ENCODE measurements at regions not wholly inside any gene's neighbourhood (a gene's known extent, or its start where the extent isn't known, plus 50 kb on each side); places are given as distances from the start of the nearest gene placed in this dataset.

DNA sequence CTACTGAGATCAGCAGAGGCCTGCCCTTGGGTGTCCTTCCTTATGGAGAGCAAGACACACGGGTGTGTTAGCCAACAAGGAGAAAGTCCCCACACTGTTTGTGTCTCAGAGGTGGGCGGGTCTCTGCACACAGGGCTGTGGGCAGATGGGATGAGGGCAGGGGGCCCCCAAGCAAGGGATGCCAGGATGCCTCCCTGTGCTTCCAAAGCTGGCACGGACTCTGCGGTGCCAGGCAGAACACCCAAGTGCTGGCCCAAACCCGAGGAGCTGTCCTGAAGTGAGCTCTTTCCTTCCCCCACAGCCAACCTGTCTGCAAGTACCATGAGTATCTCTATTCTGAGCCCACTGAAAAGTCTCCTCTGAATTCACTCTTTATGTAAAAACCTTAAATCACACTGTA is 273.3 kb downstream of the CTTN start:
- peaks cover 43% of the 10 kb centered on the region for H3K27me3 Mint-ChIP-seq (ENCODE audit: low read depth)
- peaks cover 10% of the 10 kb centered on the region for H3K36me3 Mint-ChIP-seq (ENCODE audit: low read depth)
- no peaks in the 10 kb centered on the region for H3K9me3 Mint-ChIP-seq
- no peaks in the 10 kb centered on the region for H3K4me1 Mint-ChIP-seq
- TF ChIP-seq CTCF (IDR thresholded peaks at IDR 0.05; ENCODE audit: unreplicated experiment in 3 of 3) = no peak
- no peak overlapping the region for H3K4me3 Mint-ChIP-seq
- H3K27ac Mint-ChIP-seq = no peak overlapping the region

DNA sequence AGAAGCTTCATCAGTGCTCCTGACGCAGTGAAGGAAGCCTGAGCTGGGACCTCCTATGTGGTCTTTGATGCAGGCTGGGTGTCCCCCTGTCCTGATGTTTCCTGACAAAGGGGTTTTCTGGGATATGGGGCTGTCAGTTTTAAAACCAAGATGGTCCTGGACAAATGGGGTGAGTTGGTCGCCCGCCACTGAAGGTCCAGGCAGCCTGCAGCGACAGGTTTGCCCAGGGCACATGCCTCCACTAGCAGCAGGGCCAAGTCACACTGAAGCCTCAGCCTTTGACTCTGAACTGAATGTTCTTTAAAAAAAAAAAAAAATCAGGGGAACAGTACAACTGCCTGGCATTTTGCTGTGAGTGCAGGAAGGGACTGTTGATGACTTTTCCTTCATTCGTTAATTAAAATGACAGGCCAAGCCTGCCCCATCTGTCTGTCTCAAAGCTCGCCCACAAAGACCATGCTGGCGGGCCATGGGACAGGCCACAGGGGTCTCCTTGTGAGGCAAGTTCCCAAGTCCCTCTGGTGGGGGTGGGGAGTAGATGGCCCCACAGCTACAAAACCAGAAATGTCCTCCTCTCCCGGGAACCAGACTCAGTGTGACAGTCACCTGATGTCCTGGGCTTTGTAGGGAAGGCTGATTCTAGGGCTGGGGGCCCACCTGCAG is 274.8 kb downstream of the CTTN start:
- H3K9me3 Mint-ChIP-seq = no peaks in the 10 kb centered on the region

DNA sequence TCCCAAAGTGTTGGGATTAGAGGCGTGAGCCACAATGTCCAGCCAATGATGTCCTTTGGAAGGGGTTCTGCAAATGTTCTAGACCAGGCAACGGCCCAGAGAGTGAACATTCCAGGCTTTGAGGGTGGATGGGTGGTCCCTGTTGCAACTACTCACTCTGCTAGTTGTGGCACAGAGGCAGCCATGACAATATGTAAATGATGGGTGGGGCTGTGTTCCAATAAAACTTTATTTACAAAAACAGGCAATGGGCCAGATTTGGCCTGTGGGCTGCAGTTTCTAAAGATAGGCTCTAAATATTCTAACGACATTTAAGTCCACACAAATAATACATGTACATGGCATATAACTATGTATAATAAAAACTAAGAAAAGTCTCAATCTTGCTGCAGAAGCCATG is 276.3 kb downstream of the CTTN start:
- peaks cover 25% of the 10 kb centered on the region for H3K27me3 Mint-ChIP-seq (ENCODE audit: low read depth)
- no peaks in the 10 kb centered on the region for H3K4me1 Mint-ChIP-seq

More for the DNA sequence above, 274.8 kb downstream of the CTTN start:
- H3K27ac Mint-ChIP-seq = no peak overlapping the region
- peaks cover 36% of the 10 kb centered on the region for H3K27me3 Mint-ChIP-seq (ENCODE audit: low read depth)
- peaks cover 4% of the 10 kb centered on the region for H3K36me3 Mint-ChIP-seq (ENCODE audit: low read depth)
- no peak for TF ChIP-seq CTCF (IDR thresholded peaks at IDR 0.05; ENCODE audit: unreplicated experiment in 3 of 3)
- no peaks in the 10 kb centered on the region for H3K4me1 Mint-ChIP-seq
- H3K4me3 Mint-ChIP-seq = no peak overlapping the region

DNA sequence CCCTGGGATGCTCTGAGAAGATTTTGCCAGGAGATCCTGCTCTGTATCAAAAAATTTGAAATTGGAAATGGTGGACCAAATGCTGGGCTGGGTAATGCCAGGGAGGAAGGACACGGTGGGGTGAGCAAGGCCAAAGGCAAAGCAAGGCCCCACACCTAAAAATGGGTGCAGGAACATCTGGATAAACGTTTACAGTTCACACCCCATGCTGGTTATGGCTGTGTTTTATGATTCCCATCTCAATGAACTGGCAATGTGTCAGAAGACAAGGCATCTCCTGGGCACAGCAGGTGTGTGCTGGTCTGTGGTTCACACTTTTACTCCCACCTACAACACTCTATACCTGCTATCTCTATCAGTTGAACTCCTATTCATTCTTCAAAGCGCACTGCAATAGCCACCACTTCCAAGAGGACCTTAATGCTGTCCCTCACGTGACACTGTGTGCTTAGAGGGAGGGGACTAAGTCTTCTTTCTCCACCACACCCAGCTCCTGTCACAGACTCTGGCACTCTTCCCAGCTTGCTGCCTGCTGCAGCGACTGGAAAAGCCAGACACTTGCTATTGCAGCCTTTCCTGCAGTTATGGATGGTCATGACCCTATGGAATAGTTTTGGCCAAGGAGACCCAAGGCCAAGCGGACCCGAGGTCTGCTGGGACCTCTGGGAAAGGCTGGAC is 277.5 kb downstream of the CTTN start:
- H3K27me3 Mint-ChIP-seq (ENCODE audit: low read depth) = peaks cover 19% of the 10 kb centered on the region
- no peaks in the 10 kb centered on the region for H3K36me3 Mint-ChIP-seq (ENCODE audit: low read depth)
- no peak for TF ChIP-seq CTCF (IDR thresholded peaks at IDR 0.05; ENCODE audit: unreplicated experiment in 3 of 3)
- H3K27ac Mint-ChIP-seq = no peak overlapping the region
- no peaks in the 10 kb centered on the region for H3K4me1 Mint-ChIP-seq
- H3K4me3 Mint-ChIP-seq = no peak overlapping the region
- H3K9me3 Mint-ChIP-seq = no peaks in the 10 kb centered on the region

More for the DNA sequence above, 276.3 kb downstream of the CTTN start:
- Mint-ChIP-seq H3K27ac (no peak overlapping the region), H3K4me3 (no peak overlapping the region), H3K36me3 (ENCODE audit: low read depth) (no peaks in the 10 kb centered on the region), H3K9me3 (no peaks in the 10 kb centered on the region)
- TF ChIP-seq CTCF (IDR thresholded peaks at IDR 0.05; ENCODE audit: unreplicated experiment in 3 of 3) = no peak

- H3K27me3 Mint-ChIP-seq (ENCODE audit: low read depth) = peaks cover 17% of the 10 kb centered on the region
- H3K27ac Mint-ChIP-seq = no peak overlapping the region
- no peak overlapping the region for H3K4me3 Mint-ChIP-seq
- no peaks in the 10 kb centered on the region for H3K4me1 Mint-ChIP-seq
- H3K9me3 Mint-ChIP-seq = no peaks in the 10 kb centered on the region
- H3K36me3 Mint-ChIP-seq (ENCODE audit: low read depth) = no peaks in the 10 kb centered on the region
- no peak for TF ChIP-seq CTCF (IDR thresholded peaks at IDR 0.05; ENCODE audit: unreplicated experiment in 3 of 3)
Measured at GRCh38 chr11:70677232-70677916, 279.0 kb downstream of the CTTN start.

Measured in nephron (organoid).